ENCODE measurements at regions not wholly inside any gene's neighbourhood (a gene's known extent, or its start where the extent isn't known, plus 50 kb on each side); places are given as distances from the start of the nearest gene placed in this dataset.
"Not testable (repeated sequence)": the region's sequence is repeated elsewhere in the genome, so short reads cannot be mapped to it uniquely, and the experiment has no call there.

DNA sequence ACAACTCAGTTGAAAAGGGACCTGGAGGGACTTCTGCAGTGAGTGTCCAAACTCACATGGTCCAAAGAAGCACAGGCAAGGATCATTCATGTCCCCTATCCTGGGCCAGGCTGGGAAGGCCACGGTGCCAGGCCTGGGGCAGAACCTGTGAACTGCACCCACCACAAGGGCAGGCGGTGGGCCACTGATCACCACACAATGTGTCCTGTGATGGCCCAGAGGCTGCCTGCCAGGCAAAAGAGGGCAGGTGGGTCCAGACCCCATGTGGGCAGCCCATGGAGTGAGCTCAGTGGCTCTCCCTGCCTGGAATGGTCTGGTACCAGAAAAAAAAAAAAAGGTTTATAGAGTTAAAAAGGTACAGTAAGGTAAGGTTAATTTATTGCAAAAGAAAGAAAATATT lies 244.8 kb downstream of the ANKRD30B start:
- H3K4ac ChIP-seq (ENCODE audit: low read depth, low read length), result not testable (repeated sequence)

DNA sequence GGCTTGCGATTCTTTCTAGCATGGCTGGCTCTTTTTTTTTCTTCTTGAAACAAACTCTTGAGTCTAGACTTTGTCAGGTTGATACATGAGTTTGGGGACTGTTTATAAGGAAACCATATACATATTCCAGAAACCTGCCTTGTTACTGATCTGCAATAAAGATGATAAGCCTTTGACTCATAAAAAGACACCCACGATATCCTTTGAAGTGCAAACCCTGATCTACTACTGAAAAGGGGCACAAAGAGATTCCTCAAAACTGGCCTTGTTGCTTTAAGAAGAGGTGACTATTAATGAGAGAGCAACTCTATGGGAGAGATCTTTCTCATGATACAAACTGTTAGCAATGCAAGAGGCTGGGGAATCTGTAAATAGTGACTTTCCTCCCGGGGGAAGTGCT lies 247.1 kb downstream of the ANKRD30B start:
- H3K23ac ChIP-seq (ENCODE audit: low read length); H3K9ac ChIP-seq (ENCODE audit: low read length); H3K27me3 ChIP-seq (ENCODE audit: insufficient read depth, low read length, poor library complexity); H3K4me1 ChIP-seq (ENCODE audit: control insufficient read depth, low read depth, low read length); H3K36me3 ChIP-seq (ENCODE audit: control insufficient read depth, insufficient read depth, low read length); H2BK120ac ChIP-seq (ENCODE audit: low read depth, low read length); H2BK5ac ChIP-seq (ENCODE audit: low read length); H3K27ac ChIP-seq (ENCODE audit: low read depth, low read length); H3K18ac ChIP-seq (ENCODE audit: low read length); H3K4ac ChIP-seq (ENCODE audit: low read depth, low read length); H2BK15ac ChIP-seq (replicated peaks; ENCODE audit: low read depth); H4K5ac ChIP-seq (ENCODE audit: low read length); H4K8ac ChIP-seq (ENCODE audit: low read depth, low read length); H3K79me2 ChIP-seq (ENCODE audit: control insufficient read depth, insufficient read depth, low read length); H3K4me3 ChIP-seq (ENCODE audit: low read length); H3K4me2 ChIP-seq (ENCODE audit: low read length); DNase-seq; H3K56ac ChIP-seq (ENCODE audit: low read length); H3K79me1 ChIP-seq (ENCODE audit: low read length); H2AK5ac ChIP-seq (ENCODE audit: low read length): not testable (repeated sequence)
- WGBS (ENCODE audit: extremely low coverage, insufficient coverage, low lambda C conversion rate), result no CpG with 5 or more reads among the region's 3 CpGs

More for the DNA sequence above, 244.8 kb downstream of the ANKRD30B start:
- H3K79me1 ChIP-seq (ENCODE audit: low read length); H3K4me2 ChIP-seq (ENCODE audit: low read length); H4K8ac ChIP-seq (ENCODE audit: low read depth, low read length); H2BK120ac ChIP-seq (ENCODE audit: low read depth, low read length); H3K9ac ChIP-seq (ENCODE audit: low read length); H2BK15ac ChIP-seq (replicated peaks; ENCODE audit: low read depth); H4K5ac ChIP-seq (ENCODE audit: low read length); H3K79me2 ChIP-seq (ENCODE audit: control insufficient read depth, insufficient read depth, low read length); H2AK5ac ChIP-seq (ENCODE audit: low read length); H3K36me3 ChIP-seq (ENCODE audit: control insufficient read depth, insufficient read depth, low read length); H3K27me3 ChIP-seq (ENCODE audit: insufficient read depth, low read length, poor library complexity); DNase-seq; H3K4me3 ChIP-seq (ENCODE audit: low read length); H3K4me1 ChIP-seq (ENCODE audit: control insufficient read depth, low read depth, low read length); H3K56ac ChIP-seq (ENCODE audit: low read length); H3K23ac ChIP-seq (ENCODE audit: low read length); H3K27ac ChIP-seq (ENCODE audit: low read depth, low read length); H2BK5ac ChIP-seq (ENCODE audit: low read length); H3K18ac ChIP-seq (ENCODE audit: low read length): not testable (repeated sequence)
- WGBS (ENCODE audit: extremely low coverage, insufficient coverage, low lambda C conversion rate), result no CpG with 5 or more reads among the region's 2 CpGs

DNA sequence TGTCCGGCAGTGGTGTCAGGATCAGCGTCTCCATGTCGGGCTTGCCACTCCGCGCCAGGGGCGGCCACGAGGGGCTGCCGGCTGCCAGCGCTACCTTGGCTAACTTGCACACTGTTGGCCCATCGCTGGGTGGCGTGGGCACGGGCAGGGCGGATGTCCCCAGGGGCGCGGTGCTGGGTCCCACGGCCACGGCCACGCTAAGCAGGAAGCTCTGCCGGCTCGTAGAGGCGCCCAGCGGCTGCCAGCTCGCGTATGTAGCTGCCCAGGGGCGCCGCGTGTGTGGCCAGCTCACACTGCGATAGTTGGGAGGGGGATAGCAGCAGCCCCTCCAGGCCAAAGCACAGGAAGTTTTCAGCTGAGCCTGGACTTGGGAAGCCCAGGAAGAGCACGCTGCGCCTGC lies 249.4 kb downstream of the ANKRD30B start:
- Histone ChIP-seq H2BK15ac (replicated peaks; ENCODE audit: low read depth) (no peak overlapping the region), H3K4me1 (ENCODE audit: control insufficient read depth, low read depth, low read length) (no peaks in the 10 kb centered on the region), H3K79me1 (ENCODE audit: low read length) (no peaks in the 10 kb centered on the region), H3K4me3 (ENCODE audit: low read length) (no peak overlapping the region), H3K18ac (ENCODE audit: low read length) (no peak overlapping the region), H3K27ac (ENCODE audit: low read depth, low read length) (no peak overlapping the region), H2BK120ac (ENCODE audit: low read depth, low read length) (no peak overlapping the region), H3K56ac (ENCODE audit: low read length) (no peak overlapping the region), H4K8ac (ENCODE audit: low read depth, low read length) (no peak overlapping the region), H3K36me3 (ENCODE audit: control insufficient read depth, insufficient read depth, low read length) (no peaks in the 10 kb centered on the region), H3K79me2 (ENCODE audit: control insufficient read depth, insufficient read depth, low read length) (no peaks in the 10 kb centered on the region), H2BK5ac (ENCODE audit: low read length) (no peak overlapping the region), H2AK5ac (ENCODE audit: low read length) (no peak overlapping the region), H3K23ac (ENCODE audit: low read length) (no peak overlapping the region), H4K5ac (ENCODE audit: low read length) (no peak overlapping the region), H3K27me3 (ENCODE audit: insufficient read depth, low read length, poor library complexity) (no peaks in the 10 kb centered on the region), H3K4ac (ENCODE audit: low read depth, low read length) (no peak overlapping the region), H3K9ac (ENCODE audit: low read length) (no peak overlapping the region), H3K4me2 (ENCODE audit: low read length) (no peak overlapping the region)
- DNase-seq, result no peak
- WGBS (ENCODE audit: extremely low coverage, insufficient coverage, low lambda C conversion rate), result no CpG with 5 or more reads among the region's 30 CpGs

DNA sequence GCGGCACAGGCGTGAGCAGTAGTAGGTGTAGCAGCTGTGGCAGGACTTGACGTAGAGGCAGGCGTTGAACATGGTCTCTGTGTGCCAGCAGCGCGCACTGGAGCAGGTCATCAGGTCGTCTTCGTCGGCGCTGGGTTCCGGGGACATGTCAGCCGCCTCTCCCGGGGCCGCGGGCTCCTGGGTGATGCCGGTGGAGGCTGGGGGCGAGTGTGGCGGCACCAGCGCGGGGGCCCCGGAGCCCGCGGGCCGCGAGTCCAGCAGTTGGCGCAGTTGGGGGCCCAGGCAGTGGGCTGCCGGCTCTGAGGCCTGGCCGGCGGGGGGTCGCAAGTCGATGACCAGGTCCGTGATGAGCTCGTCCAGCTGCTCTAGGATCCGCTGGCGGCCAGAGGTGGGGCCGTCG lies 249.9 kb downstream of the ANKRD30B start:
- H3K9ac ChIP-seq (ENCODE audit: low read length); H3K18ac ChIP-seq (ENCODE audit: low read length); H3K23ac ChIP-seq (ENCODE audit: low read length); H3K4ac ChIP-seq (ENCODE audit: low read depth, low read length); H3K4me3 ChIP-seq (ENCODE audit: low read length); H2BK15ac ChIP-seq (replicated peaks; ENCODE audit: low read depth); H3K79me2 ChIP-seq (ENCODE audit: control insufficient read depth, insufficient read depth, low read length); H3K36me3 ChIP-seq (ENCODE audit: control insufficient read depth, insufficient read depth, low read length); H4K8ac ChIP-seq (ENCODE audit: low read depth, low read length); H3K4me1 ChIP-seq (ENCODE audit: control insufficient read depth, low read depth, low read length); H2AK5ac ChIP-seq (ENCODE audit: low read length); H3K4me2 ChIP-seq (ENCODE audit: low read length); H2BK120ac ChIP-seq (ENCODE audit: low read depth, low read length); H3K79me1 ChIP-seq (ENCODE audit: low read length); DNase-seq; H4K5ac ChIP-seq (ENCODE audit: low read length); H2BK5ac ChIP-seq (ENCODE audit: low read length); H3K56ac ChIP-seq (ENCODE audit: low read length); H3K27ac ChIP-seq (ENCODE audit: low read depth, low read length); H3K27me3 ChIP-seq (ENCODE audit: insufficient read depth, low read length, poor library complexity): not testable (repeated sequence)
- WGBS (ENCODE audit: extremely low coverage, insufficient coverage, low lambda C conversion rate), result no CpG with 5 or more reads among the region's 37 CpGs

DNA sequence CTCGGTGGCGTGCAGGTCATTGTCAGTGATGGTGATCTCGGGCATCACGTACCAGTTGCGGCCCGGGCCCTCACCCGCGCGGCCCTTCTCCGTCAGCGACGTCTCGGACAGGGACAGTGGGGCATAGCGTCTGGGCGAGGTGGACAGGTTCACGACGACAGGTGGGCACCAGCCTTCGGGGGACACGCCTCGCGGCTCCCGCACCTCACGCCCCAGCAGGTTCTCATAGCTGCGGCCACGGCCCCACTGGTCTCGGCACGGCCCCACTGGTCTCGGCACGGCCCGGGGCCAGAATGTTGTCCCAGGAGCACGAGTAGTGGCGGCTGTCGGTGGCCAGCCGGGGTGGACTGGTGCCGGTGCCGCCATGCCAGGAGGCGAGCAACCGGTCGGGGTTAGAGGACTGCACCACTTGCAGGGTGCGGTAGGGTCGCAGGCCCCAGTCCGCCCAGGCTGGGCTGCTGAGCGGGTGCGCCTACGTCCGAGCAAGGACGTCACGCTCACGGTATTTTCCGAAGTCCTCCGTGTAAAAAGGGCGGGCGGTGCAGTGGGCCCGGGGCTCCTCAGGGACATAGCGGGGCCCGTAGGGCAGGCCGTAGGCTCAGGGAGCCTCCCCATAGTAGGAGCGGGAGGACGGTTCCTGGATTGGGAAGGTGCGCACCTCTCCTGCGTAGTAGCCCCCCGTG lies 250.5 kb downstream of the ANKRD30B start:
- not testable (repeated sequence) for H2BK15ac ChIP-seq (replicated peaks; ENCODE audit: low read depth); H3K4me1 ChIP-seq (ENCODE audit: control insufficient read depth, low read depth, low read length); H3K4ac ChIP-seq (ENCODE audit: low read depth, low read length); H3K79me1 ChIP-seq (ENCODE audit: low read length); H2BK5ac ChIP-seq (ENCODE audit: low read length); H4K5ac ChIP-seq (ENCODE audit: low read length); DNase-seq; H2AK5ac ChIP-seq (ENCODE audit: low read length); H3K27ac ChIP-seq (ENCODE audit: low read depth, low read length); H3K23ac ChIP-seq (ENCODE audit: low read length); H3K27me3 ChIP-seq (ENCODE audit: insufficient read depth, low read length, poor library complexity); H3K9ac ChIP-seq (ENCODE audit: low read length); H2BK120ac ChIP-seq (ENCODE audit: low read depth, low read length); H3K56ac ChIP-seq (ENCODE audit: low read length); H3K4me2 ChIP-seq (ENCODE audit: low read length); H3K79me2 ChIP-seq (ENCODE audit: control insufficient read depth, insufficient read depth, low read length); H3K4me3 ChIP-seq (ENCODE audit: low read length); H3K36me3 ChIP-seq (ENCODE audit: control insufficient read depth, insufficient read depth, low read length); H3K18ac ChIP-seq (ENCODE audit: low read length); H4K8ac ChIP-seq (ENCODE audit: low read depth, low read length)
- no CpG with 5 or more reads among the region's 62 CpGs for WGBS (ENCODE audit: extremely low coverage, insufficient coverage, low lambda C conversion rate)

Data from mesendoderm (in vitro differentiated cells).